ENCODE measurements at regions not wholly inside any gene's neighbourhood (a gene's known extent, or its start where the extent isn't known, plus 50 kb on each side); places are given as distances from the start of the nearest gene placed in this dataset.

DNA sequence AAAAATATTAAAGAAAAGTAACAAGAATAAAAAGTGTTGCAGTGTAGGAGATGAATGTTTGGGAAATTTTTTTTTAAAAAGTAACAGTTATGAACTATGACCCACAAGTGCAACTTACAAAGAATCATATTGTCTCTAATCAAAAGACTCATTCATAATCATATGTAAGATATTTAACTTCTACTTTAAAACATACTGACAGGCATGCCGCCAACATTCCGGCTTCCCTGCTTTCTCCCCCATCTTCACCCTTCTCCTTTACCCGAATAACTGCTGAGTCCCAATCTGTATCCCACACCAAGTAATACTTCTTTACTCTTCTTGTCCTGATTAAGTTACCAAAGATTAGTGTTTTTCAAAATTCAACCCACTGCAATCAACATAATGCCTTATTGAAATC, 598.8 kb upstream of the FRG1 start:
- Histone ChIP-seq H3K27ac (ENCODE audit: low read depth, low read length) (no peak overlapping the region), H3K9me3 (ENCODE audit: control insufficient read depth in 1 of 2, insufficient read depth in 1 of 2, low read depth in 1 of 2, low read length in 2 of 2) (no peaks in the 10 kb centered on the region), H3K36me3 (ENCODE audit: control insufficient read depth in 1 of 2, insufficient read depth in 2 of 2, low read length in 2 of 2) (no peaks in the 10 kb centered on the region), H3K9ac (ENCODE audit: low read length) (no peak overlapping the region), H2AFZ (ENCODE audit: low read depth, low read length, poor library complexity, severe bottlenecking) (no peak overlapping the region), H3K4me3 (replicated peaks in 1 of 2; ENCODE audit: low read depth in 1 of 2, low read length in 2 of 2) (no peak overlapping the region), H4K20me1 (ENCODE audit: insufficient read depth) (no peaks in the 10 kb centered on the region), H3K9me2 (ENCODE audit: insufficient read depth) (no peaks in the 10 kb centered on the region), H3K27me3 (ENCODE audit: insufficient read depth, low read length) (no peaks in the 10 kb centered on the region), H3K4me2 (ENCODE audit: low read length) (no peak overlapping the region), H3K79me2 (ENCODE audit: insufficient read depth, low read length) (no peaks in the 10 kb centered on the region), H3K4me1 (ENCODE audit: control insufficient read depth in 1 of 2, insufficient read depth in 2 of 2, low read length in 2 of 2) (no peaks in the 10 kb centered on the region)
- TF ChIP-seq SRF (IDR thresholded peaks at IDR 0.05; ENCODE audit: low read depth), result no peak
- no peak for TF ChIP-seq REST (IDR thresholded peaks at IDR 0.05; ENCODE audit: low read depth)
- no peak for TF ChIP-seq POLR2AphosphoS5 (IDR thresholded peaks at IDR 0.05; ENCODE audit: low read depth, low read length)
- no peak for TF ChIP-seq SIN3A (IDR thresholded peaks at IDR 0.05; ENCODE audit: low read depth)
- TF ChIP-seq EGR1 (IDR thresholded peaks at IDR 0.05; ENCODE audit: low read depth), result no peak
- TF ChIP-seq TCF7L2 (IDR thresholded peaks at IDR 0.05; ENCODE audit: borderline replicate concordance, extremely low read depth, insufficient read depth, insufficient read length), result no peak
- TF ChIP-seq SP1 (IDR thresholded peaks at IDR 0.05; ENCODE audit: low read depth), result no peak
- TF ChIP-seq CTCF (IDR thresholded peaks at IDR 0.05 in 2 of 3, conservative IDR thresholded peaks at IDR 0.05 in 1 of 3; ENCODE audit: borderline replicate concordance in 1 of 3, insufficient read depth in 1 of 3, low read depth in 2 of 3, low read length in 2 of 3), result no peak
- TF ChIP-seq RAD21 (IDR thresholded peaks at IDR 0.05; ENCODE audit: low read depth), result no peak
- RAD21 ChIA-PET (ENCODE audit: low non-redundant PET in 1 of 2, low total read pairs in 2 of 2, uncharacterized antibody in 2 of 2, unreplicated experiment in 2 of 2), result no interaction called here
- no peak for DNase-seq (ENCODE audit: low read depth, low spot score)
- POLR2A ChIA-PET, result no interaction called here
- intact Hi-C loops (cut with micrococcal nuclease), result no loop called here
- no TSS peak for BruUV-seq (replicated peaks)
- CTCF ChIA-PET, result no interaction called here
- no peak for ATAC-seq
